ENCODE measurements at regions not wholly inside any gene's neighbourhood (a gene's known extent, or its start where the extent isn't known, plus 50 kb on each side); places are given as distances from the start of the nearest gene placed in this dataset.

- TF ChIP-seq POLR2A (IDR thresholded peaks at IDR 0.05) (no peak), CTCF (IDR thresholded peaks at IDR 0.05) (no peak), EP300 (IDR thresholded peaks at IDR 0.05) (no peak)
Measured at GRCh38 chr14:94700336-94700735, 69.6 kb downstream of the GSC start.
